HG03108 (cell line): ENCODE measurements at regions not wholly inside any gene's neighbourhood (a gene's known extent, or its start where the extent isn't known, plus 50 kb on each side); places are given as distances from the start of the nearest gene placed in this dataset.
"Not testable (repeated sequence)": the region's sequence is repeated elsewhere in the genome, so short reads cannot be mapped to it uniquely, and the experiment has no call there.

ENCODE experiments used
- ATAC-seq: cut with Tn5 transposase; IDR thresholded peaks from one replicate; pipeline ENCODE4 v1.9.1; 2021; ENCODE audit warnings: moderate library complexity; ENCODE audit not compliant: unreplicated experiment

- ATAC-seq: no peak
These were observed 500.0 kb upstream of the C9orf72 start for GRCh38 chr9:28073270-28073669.

GRCh38 chr9:28079677-28080076 lies 506.4 kb upstream of the C9orf72 start:
- no peak for ATAC-seq

GRCh38 chr9:28082671-28083070 lies 509.4 kb upstream of the C9orf72 start:
- no peak for ATAC-seq

- ATAC-seq: no peak
These were observed 513.6 kb upstream of the C9orf72 start for GRCh38 chr9:28086881-28087280.

- no peak for ATAC-seq
These were observed 520.0 kb upstream of the C9orf72 start for GRCh38 chr9:28092981-28093936.

GRCh38 chr9:28101509-28101908 lies 528.2 kb upstream of the C9orf72 start:
- no peak for ATAC-seq

GRCh38 chr9:28105001-28105400 lies 531.7 kb upstream of the C9orf72 start:
- ATAC-seq: no peak

GRCh38 chr9:28120184-28120583 lies 546.9 kb upstream of the C9orf72 start:
- ATAC-seq: no peak

- no peak for ATAC-seq
These were observed 547.3 kb upstream of the C9orf72 start for GRCh38 chr9:28120626-28121025.

GRCh38 chr9:28121366-28121765 lies 548.1 kb upstream of the C9orf72 start:
- ATAC-seq: no peak

GRCh38 chr9:28124917-28125316 lies 551.6 kb upstream of the C9orf72 start:
- no peak for ATAC-seq

- ATAC-seq: no peak
These were observed 553.8 kb upstream of the C9orf72 start for GRCh38 chr9:28127101-28127500.

GRCh38 chr9:28134446-28134976 lies 561.2 kb upstream of the C9orf72 start:
- no peak for ATAC-seq

GRCh38 chr9:28135549-28135948 lies 562.3 kb upstream of the C9orf72 start:
- no peak for ATAC-seq

GRCh38 chr9:28136113-28136512 lies 562.8 kb upstream of the C9orf72 start:
- no peak for ATAC-seq

- ATAC-seq: not testable (repeated sequence)
These were observed 574.1 kb upstream of the C9orf72 start for GRCh38 chr9:28147430-28147829.

- not testable (repeated sequence) for ATAC-seq
These were observed 574.8 kb upstream of the C9orf72 start for GRCh38 chr9:28147923-28148597.

- ATAC-seq: not testable (repeated sequence)
These were observed 576.2 kb upstream of the C9orf72 start for GRCh38 chr9:28149361-28150050.

GRCh38 chr9:28155067-28155466 lies 581.8 kb upstream of the C9orf72 start:
- ATAC-seq: no peak

GRCh38 chr9:28155671-28156070 lies 582.4 kb upstream of the C9orf72 start:
- ATAC-seq: no peak

- ATAC-seq: no peak
These were observed 585.2 kb upstream of the C9orf72 start for GRCh38 chr9:28158451-28158850.
